ENCODE measurements at regions not wholly inside any gene's neighbourhood (a gene's known extent, or its start where the extent isn't known, plus 50 kb on each side); places are given as distances from the start of the nearest gene placed in this dataset.

DNA sequence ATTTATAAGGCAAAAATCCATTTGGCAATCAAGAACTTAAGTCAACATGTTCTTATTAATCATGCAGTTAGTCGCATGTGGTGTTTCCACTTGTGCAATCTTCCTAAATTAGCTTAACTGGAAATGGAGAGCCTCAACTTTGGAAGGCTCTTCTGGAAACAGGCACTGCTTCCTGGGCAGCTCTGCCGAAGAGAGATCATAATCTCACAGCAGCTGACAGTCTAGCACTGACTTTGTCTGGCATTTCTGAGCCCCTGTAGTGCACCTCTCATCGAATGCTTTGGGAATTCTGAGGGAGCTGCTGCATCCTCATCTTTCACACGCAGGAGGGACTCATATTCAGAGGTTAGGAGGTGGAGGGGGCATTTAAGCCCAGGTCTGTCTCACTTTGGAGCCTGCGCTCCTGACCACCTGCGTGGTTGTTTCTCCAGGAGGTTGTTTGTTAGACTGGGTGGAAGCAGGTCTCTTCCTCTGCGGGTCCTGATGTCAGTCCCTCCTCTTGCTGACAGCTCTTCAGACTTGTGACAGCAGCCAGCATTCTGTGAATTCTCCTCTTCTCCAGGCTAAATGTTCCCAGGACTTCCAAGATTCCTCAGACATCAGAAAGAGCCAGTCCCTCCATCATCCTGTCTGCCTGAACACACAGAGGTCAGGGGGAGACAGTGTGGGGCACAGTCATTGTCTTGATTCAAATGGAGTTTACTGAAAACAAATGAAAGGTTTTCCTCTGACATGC lies 100.4 kb upstream of the GJB6 start:
- Histone ChIP-seq H3K9me3 (no peaks in the 10 kb centered on the region), H3K27ac (no peak overlapping the region), H3K27me3 (no peaks in the 10 kb centered on the region), H3K36me3 (no peaks in the 10 kb centered on the region), H3K4me3 (no peak overlapping the region), H3K4me1 (no peaks in the 10 kb centered on the region)
- no peak for DNase-seq
- TF ChIP-seq CTCF (IDR thresholded peaks at IDR 0.05): no peak
- no peak for TF ChIP-seq POLR2AphosphoS5 (IDR thresholded peaks at IDR 0.05)
- TF ChIP-seq POLR2A (IDR thresholded peaks at IDR 0.05): no peak
- no peak for TF ChIP-seq EP300 (IDR thresholded peaks at IDR 0.05)
- intact Hi-C loops (cut with DNase I): no loop called here
- 64 to 67% methylated on average over 7 of the region's 7 CpGs for whole genome bisulfite sequencing, 2 donors

DNA sequence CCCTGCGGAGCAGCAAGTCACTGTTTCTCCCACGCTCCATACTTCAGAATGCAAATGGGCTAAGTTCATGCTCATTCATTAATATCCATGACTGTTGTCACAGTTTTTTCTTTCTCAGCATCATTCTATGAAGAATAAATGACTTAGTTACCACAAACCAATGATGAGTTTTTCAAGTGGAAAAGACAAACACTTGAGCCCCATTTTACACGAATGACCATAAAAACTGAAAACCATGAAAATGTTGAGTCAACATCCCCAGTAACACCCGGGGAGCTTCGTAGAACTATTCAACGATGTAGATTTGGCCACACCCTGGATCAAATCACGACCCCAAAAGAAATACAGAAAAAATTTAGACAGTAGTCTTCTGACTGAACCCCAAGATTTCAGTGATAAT lies 99.8 kb upstream of the GJB6 start:
- intact Hi-C loops (cut with DNase I): no loop called here
- TF ChIP-seq POLR2AphosphoS5 (IDR thresholded peaks at IDR 0.05) (no peak), CTCF (IDR thresholded peaks at IDR 0.05) (no peak), POLR2A (IDR thresholded peaks at IDR 0.05) (no peak), EP300 (IDR thresholded peaks at IDR 0.05) (no peak)
- no peaks in the 10 kb centered on the region for H3K27me3 ChIP-seq
- no peak for DNase-seq
- no peaks in the 10 kb centered on the region for H3K9me3 ChIP-seq
- H3K36me3 ChIP-seq: no peaks in the 10 kb centered on the region
- no peak overlapping the region for H3K27ac ChIP-seq
- WGBS, 2 donors: 60 to 69% methylated on average over 7 of the region's 7 CpGs
- H3K4me3 ChIP-seq: no peak overlapping the region
- H3K4me1 ChIP-seq: no peaks in the 10 kb centered on the region

DNA sequence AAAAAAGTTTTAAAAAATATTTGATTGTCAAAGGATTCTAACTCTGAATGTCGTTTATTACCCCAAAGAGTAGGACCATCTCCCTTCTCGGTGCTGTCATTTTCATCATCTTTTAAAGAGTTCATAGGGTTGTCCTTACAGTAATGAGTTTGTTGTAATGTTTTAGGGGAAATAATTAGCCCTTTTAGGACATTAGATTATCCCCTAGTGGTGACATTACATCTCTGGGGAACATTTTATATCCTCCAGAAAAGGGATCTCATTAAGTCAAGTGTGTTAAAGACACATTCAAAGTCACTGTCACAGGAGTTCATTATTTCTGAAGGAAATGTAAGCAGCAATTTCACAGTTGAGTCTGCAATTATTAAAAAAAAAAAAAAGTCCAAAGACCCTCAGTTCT lies 99.3 kb upstream of the GJB6 start:
- 79 to 86% methylated on average over 2 of the region's 2 CpGs for WGBS, 2 donors
- H3K27me3 ChIP-seq: no peaks in the 10 kb centered on the region
- H3K27ac ChIP-seq: no peak overlapping the region
- H3K9me3 ChIP-seq: no peaks in the 10 kb centered on the region
- no peak for TF ChIP-seq POLR2A (IDR thresholded peaks at IDR 0.05)
- TF ChIP-seq CTCF (IDR thresholded peaks at IDR 0.05): no peak
- TF ChIP-seq POLR2AphosphoS5 (IDR thresholded peaks at IDR 0.05): no peak
- TF ChIP-seq EP300 (IDR thresholded peaks at IDR 0.05): no peak
- intact Hi-C loops (cut with DNase I): no loop called here
- no peak overlapping the region for H3K4me3 ChIP-seq
- no peaks in the 10 kb centered on the region for H3K4me1 ChIP-seq
- H3K36me3 ChIP-seq: no peaks in the 10 kb centered on the region
- DNase-seq: no peak

DNA sequence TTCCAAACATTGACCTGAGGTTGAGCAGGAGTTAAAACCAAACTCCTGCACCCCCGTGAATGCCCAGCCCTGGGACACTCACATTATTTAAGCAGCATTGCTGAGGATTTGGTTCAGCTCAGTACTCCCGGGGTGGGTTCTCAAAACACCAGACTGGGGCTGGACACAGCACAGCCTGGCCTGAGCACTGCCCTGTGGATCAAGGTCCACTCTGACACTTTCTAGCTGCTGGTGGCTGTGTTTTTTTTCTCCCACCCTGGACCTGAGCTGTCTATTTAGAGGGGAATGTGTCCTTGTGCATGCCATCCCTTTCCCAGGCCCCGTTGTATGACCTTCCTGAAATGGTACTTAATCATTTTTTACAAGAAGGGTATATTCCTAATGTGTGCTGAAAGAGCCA lies 94.7 kb upstream of the GJB6 start:
- H3K27ac ChIP-seq: no peak overlapping the region
- H3K36me3 ChIP-seq: no peaks in the 10 kb centered on the region
- intact Hi-C loops (cut with DNase I): no loop called here
- H3K27me3 ChIP-seq: no peaks in the 10 kb centered on the region
- no peak for DNase-seq
- no peak for TF ChIP-seq POLR2AphosphoS5 (IDR thresholded peaks at IDR 0.05)
- no peak for TF ChIP-seq POLR2A (IDR thresholded peaks at IDR 0.05)
- no peak for TF ChIP-seq CTCF (IDR thresholded peaks at IDR 0.05)
- no peak for TF ChIP-seq EP300 (IDR thresholded peaks at IDR 0.05)
- H3K9me3 ChIP-seq: peaks cover 4 to 7% (median 6%) of the 10 kb centered on the region in 4 donors
- no peak overlapping the region for H3K4me3 ChIP-seq
- 78 to 88% methylated on average over 3 of the region's 3 CpGs for WGBS, 2 donors
- H3K4me1 ChIP-seq: no peaks in the 10 kb centered on the region

DNA sequence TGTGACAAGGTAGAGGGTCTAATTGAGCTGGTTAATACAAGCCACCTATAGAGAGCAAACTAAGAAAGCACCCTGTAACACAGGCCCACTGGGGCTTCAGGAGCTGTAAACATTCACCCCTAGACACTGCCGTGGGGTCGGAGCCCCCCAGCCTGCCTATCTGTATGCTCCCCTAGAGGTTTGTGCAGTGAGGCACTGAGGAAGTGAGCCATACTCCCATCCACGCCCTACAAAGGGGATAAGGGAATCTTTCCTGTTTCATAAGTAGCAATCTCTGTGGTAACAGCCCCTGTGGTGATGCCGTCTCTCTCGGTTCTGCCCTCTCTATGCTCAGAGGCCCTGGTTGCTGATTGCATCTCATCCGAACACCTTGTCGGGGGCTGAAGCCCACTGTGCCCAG lies 94.2 kb upstream of the GJB6 start:
- no peaks in the 10 kb centered on the region for H3K36me3 ChIP-seq
- intact Hi-C loops (cut with DNase I): no loop called here
- H3K4me1 ChIP-seq: no peaks in the 10 kb centered on the region
- no peaks in the 10 kb centered on the region for H3K27me3 ChIP-seq
- DNase-seq: no peak
- 85 to 91% methylated on average over 7 of the region's 7 CpGs for WGBS, 2 donors
- no peak overlapping the region for H3K27ac ChIP-seq
- H3K9me3 ChIP-seq: peaks cover 4 to 7% (median 6%) of the 10 kb centered on the region in 4 donors
- TF ChIP-seq POLR2A (IDR thresholded peaks at IDR 0.05): no peak
- TF ChIP-seq CTCF (IDR thresholded peaks at IDR 0.05): no peak
- no peak for TF ChIP-seq POLR2AphosphoS5 (IDR thresholded peaks at IDR 0.05)
- no peak for TF ChIP-seq EP300 (IDR thresholded peaks at IDR 0.05)
- H3K4me3 ChIP-seq: no peak overlapping the region
